Nephron (organoid): ENCODE measurements at regions not wholly inside any gene's neighbourhood (a gene's known extent, or its start where the extent isn't known, plus 50 kb on each side); places are given as distances from the start of the nearest gene placed in this dataset.

ENCODE experiments used
- H3K27ac Mint-ChIP-seq, 3 experiments: 2 replicates each; pipeline ENCODE4 v1.8.0; 2020; ENCODE audit warnings: mixed read lengths in 3 of 3, mild to moderate bottlenecking in 2 of 3, moderate library complexity in 1 of 3
- H3K27me3 Mint-ChIP-seq: 2 replicates; pipeline ENCODE4 v1.8.0; 2021; ENCODE audit warnings: low read depth, mild to moderate bottlenecking, moderate library complexity, mixed read lengths
- H3K36me3 Mint-ChIP-seq: 2 replicates; pipeline ENCODE4 v1.8.0; 2020; ENCODE audit warnings: low read depth, mixed read lengths
- H3K4me1 Mint-ChIP-seq: 2 replicates; pipeline ENCODE4 v1.8.0; 2020; ENCODE audit warnings: mixed read lengths
- H3K4me3 Mint-ChIP-seq, 3 experiments: 2 replicates each; pipeline ENCODE4 v1.8.0; 2020; ENCODE audit warnings: mild to moderate bottlenecking in 3 of 3, mixed read lengths in 3 of 3, moderate library complexity in 2 of 3
- H3K9me3 Mint-ChIP-seq: 2 replicates; pipeline ENCODE4 v1.8.0; 2020; ENCODE audit warnings: mixed read lengths
- TF ChIP-seq, protein P1 (sequence below), 3 experiments: fragments of 200-600 bp; sonication (generic); IDR thresholded peaks; one replicate each; pipeline ENCODE4 v1.5.0; 2021; ENCODE audit warnings: antibody characterized with exemption in 3 of 3; ENCODE audit not compliant: unreplicated experiment in 3 of 3

DNA sequence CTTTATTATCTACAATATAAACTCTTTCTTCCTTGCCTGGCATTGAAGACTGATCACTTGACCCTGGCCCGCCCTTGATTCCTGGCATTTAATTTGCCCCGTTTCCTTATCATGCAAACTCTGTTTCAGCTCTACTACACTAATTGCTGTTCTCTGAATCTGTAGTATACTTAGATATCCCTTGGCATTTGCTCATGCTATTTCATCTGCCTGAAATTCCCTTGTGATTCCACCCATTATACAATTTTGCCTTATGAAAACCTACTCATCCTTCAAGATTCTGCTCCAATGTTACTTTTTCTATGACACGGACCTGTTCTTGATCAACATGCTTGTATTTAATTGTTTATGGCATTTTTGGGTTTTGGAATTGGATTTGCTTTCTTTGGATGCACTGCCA lies 459.9 kb upstream of the AMOT start:
- no peak overlapping the region for H3K4me3 Mint-ChIP-seq
- no peaks in the 10 kb centered on the region for H3K36me3 Mint-ChIP-seq
- TF ChIP-seq, protein P1, sequence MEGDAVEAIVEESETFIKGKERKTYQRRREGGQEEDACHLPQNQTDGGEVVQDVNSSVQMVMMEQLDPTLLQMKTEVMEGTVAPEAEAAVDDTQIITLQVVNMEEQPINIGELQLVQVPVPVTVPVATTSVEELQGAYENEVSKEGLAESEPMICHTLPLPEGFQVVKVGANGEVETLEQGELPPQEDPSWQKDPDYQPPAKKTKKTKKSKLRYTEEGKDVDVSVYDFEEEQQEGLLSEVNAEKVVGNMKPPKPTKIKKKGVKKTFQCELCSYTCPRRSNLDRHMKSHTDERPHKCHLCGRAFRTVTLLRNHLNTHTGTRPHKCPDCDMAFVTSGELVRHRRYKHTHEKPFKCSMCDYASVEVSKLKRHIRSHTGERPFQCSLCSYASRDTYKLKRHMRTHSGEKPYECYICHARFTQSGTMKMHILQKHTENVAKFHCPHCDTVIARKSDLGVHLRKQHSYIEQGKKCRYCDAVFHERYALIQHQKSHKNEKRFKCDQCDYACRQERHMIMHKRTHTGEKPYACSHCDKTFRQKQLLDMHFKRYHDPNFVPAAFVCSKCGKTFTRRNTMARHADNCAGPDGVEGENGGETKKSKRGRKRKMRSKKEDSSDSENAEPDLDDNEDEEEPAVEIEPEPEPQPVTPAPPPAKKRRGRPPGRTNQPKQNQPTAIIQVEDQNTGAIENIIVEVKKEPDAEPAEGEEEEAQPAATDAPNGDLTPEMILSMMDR (IDR thresholded peaks at IDR 0.05; ENCODE audit: unreplicated experiment in 3 of 3): no peak
- H3K9me3 Mint-ChIP-seq: peaks cover 7% of the 10 kb centered on the region
- H3K4me1 Mint-ChIP-seq: no peaks in the 10 kb centered on the region
- no peak overlapping the region for H3K27ac Mint-ChIP-seq
- no peaks in the 10 kb centered on the region for H3K27me3 Mint-ChIP-seq

- no peaks in the 10 kb centered on the region for H3K36me3 Mint-ChIP-seq
Observed at GRCh38 chrX:113297437-113297836, 456.8 kb upstream of the AMOT start.

DNA sequence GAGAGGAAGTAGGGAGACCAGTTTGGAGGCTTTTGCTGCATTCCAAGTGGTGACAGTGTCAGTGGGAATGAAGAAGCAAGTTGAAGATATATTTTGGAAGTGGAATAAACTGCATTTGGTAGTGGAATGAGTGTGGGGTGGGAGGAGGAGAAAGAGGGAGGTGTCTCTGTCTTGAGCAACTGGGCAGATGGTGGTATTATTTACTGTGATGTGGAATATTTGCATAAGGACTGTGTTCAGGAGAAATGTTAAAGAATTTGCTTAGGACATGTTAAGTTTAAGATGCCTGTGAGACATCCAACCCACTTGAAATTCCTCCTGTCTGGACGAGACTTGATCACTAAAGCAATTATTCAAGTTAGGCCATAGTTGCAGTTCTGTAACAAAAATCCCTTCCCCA lies 448.9 kb upstream of the AMOT start:
- no peaks in the 10 kb centered on the region for H3K27me3 Mint-ChIP-seq
- no peaks in the 10 kb centered on the region for H3K9me3 Mint-ChIP-seq
- TF ChIP-seq, protein P1 (IDR thresholded peaks at IDR 0.05; ENCODE audit: unreplicated experiment in 3 of 3): no peak
- H3K4me3 Mint-ChIP-seq: no peak overlapping the region
- H3K36me3 Mint-ChIP-seq: no peaks in the 10 kb centered on the region
- H3K4me1 Mint-ChIP-seq: no peaks in the 10 kb centered on the region
- H3K27ac Mint-ChIP-seq: no peak overlapping the region

More at GRCh38 chrX:113297437-113297836, 456.8 kb upstream of the AMOT start:
- H3K27me3 Mint-ChIP-seq: no peaks in the 10 kb centered on the region
- H3K9me3 Mint-ChIP-seq: peaks cover 7% of the 10 kb centered on the region
- no peaks in the 10 kb centered on the region for H3K4me1 Mint-ChIP-seq
- no peak overlapping the region for H3K4me3 Mint-ChIP-seq
- TF ChIP-seq, protein P1 (IDR thresholded peaks at IDR 0.05; ENCODE audit: unreplicated experiment in 3 of 3): no peak
- no peak overlapping the region for H3K27ac Mint-ChIP-seq

DNA sequence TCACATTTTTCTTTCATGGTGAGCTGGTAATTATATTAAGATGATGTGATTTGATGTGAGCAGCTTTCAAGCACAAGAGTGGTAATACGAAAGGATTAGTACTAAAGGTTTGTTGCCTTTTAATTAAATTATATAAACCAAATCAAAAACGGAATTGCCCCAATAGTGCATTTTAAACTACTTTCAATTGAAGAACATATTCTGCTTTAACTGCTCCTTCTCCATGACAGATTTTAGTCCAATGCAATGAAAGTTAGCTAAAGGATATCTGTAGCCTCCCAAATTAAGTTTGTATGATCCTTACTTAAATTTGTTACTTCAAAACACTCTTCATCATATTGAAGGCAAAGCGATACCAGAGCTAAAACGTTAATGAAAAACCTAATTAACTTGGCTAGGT lies 447.1 kb upstream of the AMOT start:
- no peaks in the 10 kb centered on the region for H3K4me1 Mint-ChIP-seq
- no peaks in the 10 kb centered on the region for H3K27me3 Mint-ChIP-seq
- H3K9me3 Mint-ChIP-seq: no peaks in the 10 kb centered on the region
- H3K36me3 Mint-ChIP-seq: no peaks in the 10 kb centered on the region
- H3K4me3 Mint-ChIP-seq: no peak overlapping the region
- TF ChIP-seq, protein P1 (IDR thresholded peaks at IDR 0.05; ENCODE audit: unreplicated experiment in 3 of 3): no peak
- H3K27ac Mint-ChIP-seq: no peak overlapping the region

- no peak overlapping the region for H3K27ac Mint-ChIP-seq
- H3K4me3 Mint-ChIP-seq: no peak overlapping the region
- no peaks in the 10 kb centered on the region for H3K27me3 Mint-ChIP-seq
- no peaks in the 10 kb centered on the region for H3K36me3 Mint-ChIP-seq
- H3K4me1 Mint-ChIP-seq: no peaks in the 10 kb centered on the region
- TF ChIP-seq, protein P1 (IDR thresholded peaks at IDR 0.05; ENCODE audit: unreplicated experiment in 3 of 3): no peak
- H3K9me3 Mint-ChIP-seq: no peaks in the 10 kb centered on the region
Observed at GRCh38 chrX:113275804-113276203, 435.2 kb upstream of the AMOT start.

GRCh38 chrX:113274791-113275190 lies 434.2 kb upstream of the AMOT start:
- TF ChIP-seq, protein P1 (IDR thresholded peaks at IDR 0.05; ENCODE audit: unreplicated experiment in 3 of 3): no peak
- no peak overlapping the region for H3K27ac Mint-ChIP-seq
- no peaks in the 10 kb centered on the region for H3K36me3 Mint-ChIP-seq
- no peak overlapping the region for H3K4me3 Mint-ChIP-seq
- no peaks in the 10 kb centered on the region for H3K4me1 Mint-ChIP-seq
- no peaks in the 10 kb centered on the region for H3K27me3 Mint-ChIP-seq
- no peaks in the 10 kb centered on the region for H3K9me3 Mint-ChIP-seq
